ENCODE measurements at regions not wholly inside any gene's neighbourhood (a gene's known extent, or its start where the extent isn't known, plus 50 kb on each side); places are given as distances from the start of the nearest gene placed in this dataset.

GRCh38 chr12:68467514-68467913, 135.4 kb upstream of the MDM1 start:
- H3K4me3 ChIP-seq: no peak overlapping the region
- H3K27ac ChIP-seq: no peak overlapping the region
- TF ChIP-seq CTCF (IDR thresholded peaks at IDR 0.05) (no peak), POLR2A (IDR thresholded peaks at IDR 0.05) (no peak)
- H3K9me3 ChIP-seq (replicated peaks in 1 of 3): no peaks in the 10 kb centered on the region
- no peaks in the 10 kb centered on the region for H3K27me3 ChIP-seq
- WGBS, 4 donors: 72 to 83% (median 75%) methylated on average over 3 of the region's 3 CpGs
- no peaks in the 10 kb centered on the region for H3K36me3 ChIP-seq (replicated peaks in 1 of 2)
- no peaks in the 10 kb centered on the region for H3K4me1 ChIP-seq (replicated peaks in 1 of 2)
- DNase-seq: no peak
- intact Hi-C loops (cut with DNase I): no loop called here

- DNase-seq: no peak
- Histone ChIP-seq H3K4me3 (no peak overlapping the region), H3K27me3 (no peaks in the 10 kb centered on the region), H3K9me3 (replicated peaks in 1 of 3) (no peaks in the 10 kb centered on the region), H3K4me1 (replicated peaks in 1 of 2) (no peaks in the 10 kb centered on the region), H3K27ac (no peak overlapping the region), H3K36me3 (replicated peaks in 1 of 2) (no peaks in the 10 kb centered on the region)
- TF ChIP-seq CTCF (IDR thresholded peaks at IDR 0.05): no peak
- no peak for TF ChIP-seq POLR2A (IDR thresholded peaks at IDR 0.05)
- intact Hi-C loops (cut with DNase I): no loop called here
- 90 to 97% (median 94%) methylated on average over 2 of the region's 2 CpGs for WGBS, 4 donors
Measured at GRCh38 chr12:68468036-68468435, 135.9 kb upstream of the MDM1 start.

GRCh38 chr12:68469113-68469512, 137.0 kb upstream of the MDM1 start:
- no peaks in the 10 kb centered on the region for H3K9me3 ChIP-seq (replicated peaks in 1 of 3)
- 86 to 98% (median 95%) methylated on average over 3 of the region's 3 CpGs for WGBS, 4 donors
- TF ChIP-seq CTCF (IDR thresholded peaks at IDR 0.05): no peak
- intact Hi-C loops (cut with DNase I): no loop called here
- DNase-seq: no peak
- no peaks in the 10 kb centered on the region for H3K27me3 ChIP-seq
- H3K36me3 ChIP-seq (replicated peaks in 1 of 2): no peaks in the 10 kb centered on the region
- no peak overlapping the region for H3K4me3 ChIP-seq
- no peak overlapping the region for H3K27ac ChIP-seq
- no peaks in the 10 kb centered on the region for H3K4me1 ChIP-seq (replicated peaks in 1 of 2)

GRCh38 chr12:68470664-68471328, 138.6 kb upstream of the MDM1 start:
- no peak overlapping the region for H3K27ac ChIP-seq
- H3K36me3 ChIP-seq (replicated peaks in 1 of 2): no peaks in the 10 kb centered on the region
- DNase-seq: no peak
- WGBS, 4 donors: 76 to 93% (median 90%) methylated on average over 3 of the region's 3 CpGs
- no peaks in the 10 kb centered on the region for H3K9me3 ChIP-seq (replicated peaks in 1 of 3)
- H3K4me3 ChIP-seq: no peak overlapping the region
- no peaks in the 10 kb centered on the region for H3K4me1 ChIP-seq (replicated peaks in 1 of 2)
- TF ChIP-seq POLR2A (IDR thresholded peaks at IDR 0.05) (no peak), CTCF (IDR thresholded peaks at IDR 0.05) (no peak)
- intact Hi-C loops (cut with DNase I): no loop called here
- H3K27me3 ChIP-seq: no peaks in the 10 kb centered on the region

All from adrenal gland (tissue), 9 donors.